Gastroesophageal sphincter (tissue), 4 donors: ENCODE measurements at regions not wholly inside any gene's neighbourhood (a gene's known extent, or its start where the extent isn't known, plus 50 kb on each side); places are given as distances from the start of the nearest gene placed in this dataset.

Source experiments
- ATAC-seq: fragments of 150-250 bp; one replicate; pipeline ENCODE4 v1.9.1; 2016; ENCODE audit warnings: mild to moderate bottlenecking, moderate library complexity
- H3K27ac ChIP-seq, 4 donors: fragments of 200-600 bp; sonication (generic) in 3 of 4; 1 replicate in 3 of 4; 2 replicates in 1 of 4; pipeline ENCODE4 v1.5.1; 2016 to 2019
- H3K27me3 ChIP-seq: fragments of 200-600 bp; sonication (generic); one replicate; pipeline ENCODE4 v1.5.1; 2019
- H3K36me3 ChIP-seq, 2 donors: fragments of 200-600 bp; sonication (generic); one replicate each; pipeline ENCODE4 v1.5.1; 2019; ENCODE audit warnings: control low read depth in 1 of 2
- H3K4me1 ChIP-seq, 3 donors: fragments of 200-600 bp; sonication (generic); 1 replicate in 2 of 3; 2 replicates in 1 of 3; pipeline ENCODE4 v1.5.1; 2016 to 2019; ENCODE audit warnings: control low read depth in 2 of 3
- H3K4me3 ChIP-seq, 2 donors: fragments of 200-600 bp; sonication (generic); one replicate each; pipeline ENCODE4 v1.5.1; 2019; ENCODE audit warnings: mild to moderate bottlenecking in 1 of 2, moderate library complexity in 1 of 2
- H3K9me3 ChIP-seq, 3 donors: fragments of 200-600 bp; sonication (generic); one replicate each; pipeline ENCODE4 v1.5.1; 2017 to 2019; ENCODE audit warnings: control low read depth in 2 of 3
- CTCF ChIP-seq, 4 experiments: fragments of 200-600 bp in 2 of 4; fragments of 450-650 bp in 2 of 4; sonication (generic) in 1 of 4; IDR thresholded peaks; one replicate each; pipeline ENCODE4 v1.5.1; 2017 to 2019; ENCODE audit warnings: antibody characterized with exemption in 4 of 4, mild to moderate bottlenecking in 2 of 4, moderate library complexity in 2 of 4
- EP300 ChIP-seq: sonication (generic); formaldehyde crosslinking; IDR thresholded peaks from one replicate; pipeline ENCODE4 v1.6.1; 2017; ENCODE audit warnings: antibody characterized with exemption, mild to moderate bottlenecking
- POLR2A ChIP-seq, 2 donors: fragments of 450-650 bp; IDR thresholded peaks; one replicate each; pipeline ENCODE4 v1.6.1; 2017; ENCODE audit warnings: antibody characterized with exemption in 2 of 2, mild to moderate bottlenecking in 2 of 2, moderate library complexity in 1 of 2
- POLR2AphosphoS5 ChIP-seq: sonication (generic); formaldehyde crosslinking; IDR thresholded peaks from one replicate; pipeline ENCODE4 v1.6.1; 2017; ENCODE audit warnings: antibody characterized with exemption
- WGBS, 2 donors: methylation state at CpG; one replicate each; pipeline ENCODE4 v1.1.5; 2018; ENCODE audit warnings: low coverage in 1 of 2; 5-methylcytosine and 5-hydroxymethylcytosine counted together

DNA sequence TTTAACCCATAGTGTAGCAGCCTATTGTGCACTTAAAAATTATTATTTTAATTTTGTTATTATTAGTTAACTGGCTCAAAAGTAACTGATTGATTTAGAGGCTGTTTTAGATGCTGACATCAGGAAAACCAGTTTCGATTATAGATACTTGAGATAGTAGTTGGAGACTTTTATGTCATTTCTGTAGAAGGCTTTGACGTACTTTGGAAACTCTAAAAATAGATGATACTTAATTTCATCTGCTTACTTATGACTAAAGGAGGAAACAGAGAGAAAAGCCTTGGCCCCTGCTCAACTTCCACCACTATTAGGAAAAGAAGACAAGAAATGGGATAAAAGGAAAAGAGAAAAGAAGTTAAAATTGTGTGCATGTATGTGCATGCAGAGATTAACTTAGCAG lies 219.3 kb upstream of the HMGA2 start:
- Histone ChIP-seq H3K27me3 (peaks cover 13% of the 10 kb centered on the region), H3K36me3 (no peaks in the 10 kb centered on the region), H3K4me1 (peaks cover 0 to 25% (median 0%) of the 10 kb centered on the region in 3 donors), H3K27ac (no peak overlapping the region), H3K9me3 (peaks cover 0 to 11% (median 0%) of the 10 kb centered on the region in 3 donors), H3K4me3 (no peak overlapping the region)
- TF ChIP-seq POLR2AphosphoS5 (no peak), CTCF (IDR thresholded peaks at IDR 0.05) (no peak), POLR2A (IDR thresholded peaks at IDR 0.05) (no peak), EP300 (no peak)
- 68 to 80% methylated on average over 2 of the region's 2 CpGs for WGBS, 2 donors
- ATAC-seq = no peak

- ATAC-seq = no peak
- H3K4me1 ChIP-seq = peaks cover 0 to 25% (median 0%) of the 10 kb centered on the region in 3 donors
- H3K9me3 ChIP-seq = peaks cover 0 to 11% (median 0%) of the 10 kb centered on the region in 3 donors
- WGBS, 2 donors = 71 to 83% methylated on average over 3 to 4 of the region's 4 CpGs
- H3K4me3 ChIP-seq = no peak overlapping the region
- H3K36me3 ChIP-seq = no peaks in the 10 kb centered on the region
- H3K27ac ChIP-seq = no peak overlapping the region
- peaks cover 2% of the 10 kb centered on the region for H3K27me3 ChIP-seq
- TF ChIP-seq CTCF (IDR thresholded peaks at IDR 0.05) = no peak
- no peak for TF ChIP-seq POLR2AphosphoS5
- TF ChIP-seq EP300 = no peak
- TF ChIP-seq POLR2A (IDR thresholded peaks at IDR 0.05) = no peak
Measured at GRCh38 chr12:65606008-65606766, 218.1 kb upstream of the HMGA2 start.

DNA sequence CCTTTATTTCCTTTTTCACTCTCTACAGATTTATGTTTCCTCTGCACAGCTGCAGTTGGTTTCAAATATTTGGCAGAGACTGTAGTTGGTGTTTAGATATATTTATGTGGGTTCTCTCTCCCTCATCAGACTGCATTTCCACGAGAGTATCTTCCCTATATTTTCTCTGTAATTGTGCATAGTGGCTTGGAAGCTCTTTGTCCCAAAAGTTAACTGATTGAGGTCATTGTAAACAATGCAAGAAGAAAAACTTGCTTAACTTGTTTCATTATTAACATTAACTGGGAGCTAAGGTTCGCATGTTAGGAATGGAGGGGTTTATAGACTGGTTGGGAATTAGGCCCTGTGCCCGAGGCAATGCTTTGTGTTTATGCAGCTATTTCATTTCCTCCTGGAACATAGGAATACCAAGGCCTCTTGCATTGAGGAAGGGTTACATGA lies 216.9 kb upstream of the HMGA2 start:
- ATAC-seq = no peak
- H3K36me3 ChIP-seq = no peaks in the 10 kb centered on the region
- no peak for TF ChIP-seq CTCF (IDR thresholded peaks at IDR 0.05)
- WGBS, 2 donors = 64 to 75% methylated on average over 2 to 3 of the region's 3 CpGs
- no peak overlapping the region for H3K27ac ChIP-seq
- peaks cover 3% of the 10 kb centered on the region for H3K27me3 ChIP-seq
- no peak overlapping the region for H3K4me3 ChIP-seq
- H3K9me3 ChIP-seq = peaks cover 0 to 11% (median 0%) of the 10 kb centered on the region in 3 donors
- peaks cover 0 to 20% (median 0%) of the 10 kb centered on the region in 3 donors for H3K4me1 ChIP-seq

DNA sequence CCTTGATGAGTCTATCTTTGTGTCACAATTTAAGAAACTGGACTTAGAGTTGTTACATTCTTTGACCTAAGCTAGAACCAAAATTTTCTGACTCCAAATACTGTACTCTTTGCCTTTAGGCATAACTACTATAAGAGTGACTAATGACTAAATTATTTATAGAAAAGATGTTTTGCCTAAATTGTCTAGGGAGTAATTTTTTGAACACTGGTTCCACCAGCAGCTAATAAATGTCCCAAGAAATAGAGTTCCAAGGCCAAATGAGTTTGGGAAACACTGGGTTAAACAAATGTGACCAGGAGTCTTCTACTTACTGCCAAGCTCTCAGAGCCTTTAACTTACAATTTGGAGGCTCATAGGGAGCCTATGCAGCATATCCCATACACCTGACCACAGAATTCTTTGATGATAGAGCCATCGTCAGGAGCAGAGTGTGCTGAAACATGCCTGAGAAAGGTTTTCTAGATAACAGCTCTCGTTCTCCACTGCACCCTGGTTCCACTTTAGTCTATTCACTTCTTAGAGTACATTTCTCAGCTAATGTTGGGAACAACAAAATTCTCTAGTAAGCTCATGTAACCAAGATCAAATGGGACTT lies 215.9 kb upstream of the HMGA2 start:
- 88 to 96% methylated on average over 2 of the region's 2 CpGs for WGBS, 2 donors
- Histone ChIP-seq H3K27me3 (peaks cover 13% of the 10 kb centered on the region), H3K4me1 (peaks cover 0 to 10% (median 0%) of the 10 kb centered on the region in 3 donors), H3K36me3 (no peaks in the 10 kb centered on the region), H3K27ac (no peak overlapping the region), H3K4me3 (no peak overlapping the region), H3K9me3 (peaks cover 0 to 11% (median 0%) of the 10 kb centered on the region in 3 donors)
- no peak for ATAC-seq
- TF ChIP-seq POLR2AphosphoS5 (no peak), EP300 (no peak), POLR2A (IDR thresholded peaks at IDR 0.05) (no peak), CTCF (IDR thresholded peaks at IDR 0.05) (no peak)

DNA sequence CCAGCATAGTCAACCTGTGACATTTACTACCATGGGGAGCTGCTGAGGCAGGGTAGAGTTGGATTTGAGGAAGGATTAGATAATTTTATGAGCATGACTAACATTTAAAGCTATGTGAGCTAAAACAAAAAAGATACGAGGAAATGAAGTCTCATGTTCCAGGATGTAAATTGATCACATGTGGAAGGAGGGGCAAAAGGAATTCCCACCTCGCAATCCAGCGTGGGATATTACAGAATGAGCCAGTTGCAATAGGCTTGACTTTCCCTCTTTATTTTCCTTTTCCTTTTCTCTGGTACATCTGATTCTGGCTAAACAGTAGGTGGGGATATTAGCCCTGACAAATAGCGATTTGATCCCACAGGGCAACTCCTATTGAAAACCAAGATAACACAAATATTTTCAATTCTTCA lies 214.9 kb upstream of the HMGA2 start:
- 71 to 81% methylated on average over 4 of the region's 4 CpGs for WGBS, 2 donors
- no peaks in the 10 kb centered on the region for H3K36me3 ChIP-seq
- peaks cover 0 to 11% (median 0%) of the 10 kb centered on the region in 3 donors for H3K9me3 ChIP-seq
- H3K27ac ChIP-seq = no peak overlapping the region
- TF ChIP-seq CTCF (IDR thresholded peaks at IDR 0.05) (no peak), EP300 (no peak), POLR2A (IDR thresholded peaks at IDR 0.05) (no peak), POLR2AphosphoS5 (no peak)
- no peak overlapping the region for H3K4me3 ChIP-seq
- peaks cover 20% of the 10 kb centered on the region for H3K27me3 ChIP-seq
- H3K4me1 ChIP-seq = peaks cover 0 to under 1% (median 0%) of the 10 kb centered on the region in 3 donors
- no peak for ATAC-seq
